GM21529 (cell line): ENCODE measurements at regions not wholly inside any gene's neighbourhood (a gene's known extent, or its start where the extent isn't known, plus 50 kb on each side); places are given as distances from the start of the nearest gene placed in this dataset.
"Not testable (repeated sequence)": the region's sequence is repeated elsewhere in the genome, so short reads cannot be mapped to it uniquely, and the experiment has no call there.

Source experiments
- ATAC-seq: cut with Tn5 transposase; IDR thresholded peaks from one replicate; pipeline ENCODE4 v1.9.1; 2021; ENCODE audit not compliant: unreplicated experiment

GRCh38 chr3:175989161-175989560, 1130.0 kb downstream of the NAALADL2 start:
- no peak for ATAC-seq

- no peak for ATAC-seq
Measured at GRCh38 chr3:175988401-175988800, 1129.3 kb downstream of the NAALADL2 start.

DNA sequence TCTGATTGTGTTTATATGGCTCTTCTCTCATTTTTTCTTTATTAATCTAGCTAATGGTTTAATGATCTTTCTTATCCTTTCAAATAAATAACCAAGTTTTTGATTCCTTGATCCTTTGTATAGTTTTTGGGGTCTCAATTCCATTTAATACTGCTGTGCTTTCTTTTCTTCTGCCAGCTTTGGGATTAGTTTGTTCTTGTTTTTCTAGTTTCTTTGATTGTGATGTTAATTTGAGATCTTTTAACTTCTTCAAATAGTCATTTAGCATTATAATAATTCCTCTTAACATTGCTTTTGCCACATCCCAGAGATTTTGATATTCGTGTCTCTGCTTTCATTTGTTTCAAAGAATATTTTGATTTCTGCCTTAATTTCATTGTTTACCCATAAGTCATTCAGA, 1126.6 kb downstream of the NAALADL2 start:
- ATAC-seq = no peak

DNA sequence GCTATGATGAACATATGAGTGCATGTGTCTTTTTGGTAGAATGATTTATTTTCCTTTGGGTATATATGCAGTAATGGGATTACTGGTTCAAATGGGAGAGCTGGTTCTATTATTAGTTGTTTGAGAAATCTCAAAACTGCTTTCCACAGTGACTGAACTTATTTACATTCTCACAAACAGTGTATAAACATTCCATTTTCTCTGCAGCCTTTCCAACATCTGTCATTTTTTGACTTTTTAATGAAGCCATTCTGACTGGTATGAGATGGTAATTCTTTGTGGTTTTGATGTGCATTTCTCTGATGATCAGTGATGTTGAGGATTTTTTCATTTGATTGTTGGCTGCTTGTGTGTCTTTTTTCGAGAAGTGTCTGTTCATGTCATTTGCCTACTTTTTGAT, 1124.2 kb downstream of the NAALADL2 start:
- no peak for ATAC-seq

- ATAC-seq = no peak
Measured at GRCh38 chr3:175980486-175981090, 1121.5 kb downstream of the NAALADL2 start.

GRCh38 chr3:175977968-175978752, 1119.0 kb downstream of the NAALADL2 start:
- ATAC-seq = no peak

- no peak for ATAC-seq
Measured at GRCh38 chr3:175969456-175969855, 1110.3 kb downstream of the NAALADL2 start.

- no peak for ATAC-seq
Measured at GRCh38 chr3:175965036-175965435, 1105.9 kb downstream of the NAALADL2 start.

GRCh38 chr3:175957427-175957826, 1098.3 kb downstream of the NAALADL2 start:
- no peak for ATAC-seq

DNA sequence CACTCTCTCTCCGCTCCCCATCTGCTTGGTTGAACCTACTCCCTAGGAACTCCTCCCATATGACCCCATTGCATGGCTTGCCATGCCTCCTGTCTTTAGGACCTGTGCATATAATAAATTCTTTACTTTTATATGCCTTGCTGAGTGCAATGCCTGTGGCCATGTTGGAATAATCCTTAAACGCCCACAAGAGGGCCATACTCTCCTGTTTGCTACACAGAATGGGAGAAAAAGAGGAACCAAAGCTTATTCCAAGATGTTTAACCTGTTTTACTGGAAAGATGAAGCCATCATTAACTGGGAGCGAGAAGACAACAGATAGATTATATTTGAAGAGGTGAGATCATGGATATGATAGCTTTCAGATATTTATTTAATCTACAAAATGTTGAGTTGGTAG, 1097.8 kb downstream of the NAALADL2 start:
- no peak for ATAC-seq

DNA sequence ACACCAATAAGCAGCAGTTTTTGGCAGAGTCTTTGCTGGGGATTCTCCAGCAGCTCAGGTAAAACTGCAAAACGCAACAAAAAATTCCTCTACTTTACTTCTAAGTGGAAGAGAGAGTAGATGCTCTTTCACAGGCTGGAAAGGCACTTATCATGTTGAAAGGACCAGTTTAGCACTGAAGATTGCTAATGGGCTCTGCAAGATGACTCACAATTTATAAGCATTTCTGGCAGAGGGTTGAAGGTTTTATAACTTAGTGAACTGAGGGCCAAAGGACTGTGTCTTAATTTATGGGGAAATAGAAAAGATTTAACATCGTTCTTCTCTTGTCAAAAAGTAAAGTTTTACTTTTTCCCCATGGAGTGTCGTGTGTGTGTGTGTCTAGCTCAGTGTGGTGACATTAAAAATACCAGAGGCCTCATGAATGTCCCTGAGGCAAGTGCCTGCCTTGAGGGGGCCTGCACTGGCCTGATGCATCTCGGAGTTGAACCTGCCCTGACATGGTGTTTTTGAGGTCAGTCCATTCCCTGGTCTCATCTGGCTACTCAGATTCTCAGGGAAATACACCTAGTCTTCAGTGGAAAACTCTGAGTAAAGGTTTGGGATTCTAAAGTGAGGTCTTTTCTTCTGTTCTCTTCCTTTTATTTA, 1092.0 kb downstream of the NAALADL2 start:
- ATAC-seq = no peak

GRCh38 chr3:175948041-175948440, 1088.9 kb downstream of the NAALADL2 start:
- no peak for ATAC-seq

GRCh38 chr3:175941352-175941751, 1082.2 kb downstream of the NAALADL2 start:
- ATAC-seq = no peak

GRCh38 chr3:175940881-175941280, 1081.7 kb downstream of the NAALADL2 start:
- no peak for ATAC-seq

GRCh38 chr3:175940243-175940642, 1081.1 kb downstream of the NAALADL2 start:
- ATAC-seq = no peak

GRCh38 chr3:175937367-175937766, 1078.2 kb downstream of the NAALADL2 start:
- not testable (repeated sequence) for ATAC-seq

DNA sequence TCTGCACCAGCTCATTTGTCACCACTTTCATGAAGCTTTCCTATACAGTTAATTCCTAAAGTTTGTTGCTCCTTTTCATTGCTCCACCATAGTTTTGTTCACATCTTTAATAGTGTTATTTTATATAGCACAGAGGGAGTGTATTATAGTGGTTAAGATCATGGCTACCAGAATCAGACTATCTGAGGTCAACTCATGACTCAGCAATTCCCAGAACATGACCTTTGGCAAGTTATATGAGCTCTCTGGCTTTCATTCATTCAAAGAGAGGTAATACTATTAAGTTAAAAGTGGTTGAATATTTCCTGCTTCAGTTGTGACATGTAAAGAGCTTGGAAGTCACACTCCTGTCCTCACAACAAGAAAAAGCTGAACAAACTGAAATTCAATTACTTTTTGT, 1073.5 kb downstream of the NAALADL2 start:
- no peak for ATAC-seq

- ATAC-seq = no peak
Measured at GRCh38 chr3:175919133-175919532, 1060.0 kb downstream of the NAALADL2 start.

DNA sequence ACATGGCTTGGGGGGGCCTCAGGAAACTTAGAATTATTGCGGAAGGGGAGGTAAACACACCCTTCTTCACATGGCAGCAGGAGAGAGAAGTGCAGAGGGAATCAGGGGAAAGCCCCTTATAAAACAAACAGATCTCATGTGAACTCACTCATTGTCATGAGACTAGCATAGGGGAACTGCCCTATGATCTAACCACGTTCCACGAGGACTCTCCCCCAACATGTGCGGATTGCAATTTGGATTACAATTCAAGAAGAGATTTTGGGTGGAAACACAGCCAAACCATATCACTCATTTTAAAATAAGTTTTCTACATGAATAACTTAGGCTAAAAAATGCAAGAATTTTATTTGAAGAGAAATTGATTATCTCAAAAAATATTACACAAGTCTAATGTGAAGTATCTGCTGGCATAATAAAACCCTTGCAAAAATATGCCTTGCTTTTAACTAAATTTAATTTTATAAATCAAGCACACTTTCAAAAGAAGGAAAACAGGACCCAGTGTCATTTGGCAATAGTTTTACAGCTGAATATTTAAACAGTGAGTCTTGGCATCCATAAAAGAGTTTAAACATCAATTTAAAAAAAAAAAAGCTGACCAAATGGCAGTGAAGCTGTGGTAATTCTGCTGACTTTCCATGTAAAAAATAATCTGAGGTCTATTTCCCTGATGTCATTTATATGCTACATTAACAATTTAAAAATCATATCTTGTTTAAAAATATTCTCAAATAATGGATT, 1057.2 kb downstream of the NAALADL2 start:
- no peak for ATAC-seq

DNA sequence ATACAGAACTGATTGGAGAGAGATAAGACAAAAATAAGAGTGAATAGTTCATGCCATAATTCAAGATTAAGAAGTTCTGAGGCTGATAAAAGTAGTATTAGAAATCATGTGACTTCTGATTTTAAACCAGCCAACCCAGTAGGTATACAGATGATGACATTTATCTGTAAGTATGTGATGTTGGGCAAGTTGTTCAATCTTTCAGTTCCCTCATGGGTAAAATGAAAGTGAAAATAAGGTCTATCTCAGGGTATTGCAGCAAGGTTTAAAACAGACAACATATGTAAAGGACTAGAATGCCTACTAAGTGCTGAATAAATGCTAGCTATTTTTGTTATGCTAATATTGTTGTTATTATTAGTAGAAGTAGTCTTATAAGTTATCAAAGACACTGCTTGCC, 1055.7 kb downstream of the NAALADL2 start:
- no peak for ATAC-seq

DNA sequence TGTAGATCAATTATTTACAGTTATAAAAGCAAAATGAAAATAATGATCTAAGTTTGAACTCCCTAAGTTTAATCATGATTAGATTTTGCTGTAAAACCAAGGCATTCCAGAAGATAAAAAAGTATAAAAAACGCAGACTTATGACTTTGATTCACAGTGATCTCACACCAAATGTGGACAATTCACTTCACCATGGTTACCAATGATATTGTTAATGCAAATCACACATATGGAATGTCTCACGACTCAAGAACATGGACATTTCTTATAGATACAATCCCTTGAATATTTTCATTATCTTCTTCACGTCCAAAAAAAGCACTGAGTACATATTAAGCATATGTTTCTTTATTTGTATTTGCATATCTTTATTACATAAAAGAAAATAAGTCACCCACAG, 1054.2 kb downstream of the NAALADL2 start:
- ATAC-seq = no peak
